DMS 273 (cell line): ENCODE measurements at regions not wholly inside any gene's neighbourhood (a gene's known extent, or its start where the extent isn't known, plus 50 kb on each side); places are given as distances from the start of the nearest gene placed in this dataset.

ENCODE experiments used
- DNase-seq: peaks from one replicate; lab custom pipeline; 2025; ENCODE audit not compliant: unreplicated experiment; lab: John Stamatoyannopoulos, UW

- no peak for DNase-seq
Observed at GRCh38 chr9:81214975-81215374, 474.4 kb downstream of the TLE1 start.

- DNase-seq, result no peak
Observed at GRCh38 chr9:81213456-81213855, 475.9 kb downstream of the TLE1 start.

GRCh38 chr9:81211741-81212140 is 477.6 kb downstream of the TLE1 start:
- no peak for DNase-seq

GRCh38 chr9:81207651-81208050 is 481.7 kb downstream of the TLE1 start:
- DNase-seq, result no peak

GRCh38 chr9:81202292-81202691 is 487.1 kb downstream of the TLE1 start:
- no peak for DNase-seq

GRCh38 chr9:81195206-81195605 is 494.1 kb downstream of the TLE1 start:
- DNase-seq, result no peak

GRCh38 chr9:81193362-81194339 is 495.7 kb downstream of the TLE1 start:
- DNase-seq, result no peak

GRCh38 chr9:81191222-81191621 is 498.1 kb downstream of the TLE1 start:
- no peak for DNase-seq

GRCh38 chr9:81190659-81191058 is 498.7 kb downstream of the TLE1 start:
- DNase-seq, result no peak

- no peak for DNase-seq
Observed at GRCh38 chr9:81183761-81184160, 505.6 kb downstream of the TLE1 start.

GRCh38 chr9:81182431-81182830 is 506.9 kb downstream of the TLE1 start:
- peak; percentile 72 for DNase-seq

GRCh38 chr9:81174023-81174422 is 515.3 kb downstream of the TLE1 start:
- DNase-seq, result no peak

- no peak for DNase-seq
Observed at GRCh38 chr9:81171689-81172088, 517.7 kb downstream of the TLE1 start.

- DNase-seq, result no peak
Observed at GRCh38 chr9:81162361-81162760, 527.0 kb downstream of the TLE1 start.

GRCh38 chr9:81156381-81156780 is 533.0 kb downstream of the TLE1 start:
- DNase-seq, result no peak

- peak; percentile 2 for DNase-seq
Observed at GRCh38 chr9:81150016-81150625, 539.2 kb downstream of the TLE1 start.

- no peak for DNase-seq
Observed at GRCh38 chr9:81146684-81147337, 542.5 kb downstream of the TLE1 start.

GRCh38 chr9:81146241-81146640 is 543.1 kb downstream of the TLE1 start:
- no peak for DNase-seq

- no peak for DNase-seq
Observed at GRCh38 chr9:81145331-81145963, 543.9 kb downstream of the TLE1 start.

GRCh38 chr9:81141961-81142360 is 547.4 kb downstream of the TLE1 start:
- DNase-seq, result no peak

GRCh38 chr9:81137976-81138568 is 551.3 kb downstream of the TLE1 start:
- DNase-seq, result no peak
